OCI-LY1 (cell line): ENCODE measurements at regions not wholly inside any gene's neighbourhood (a gene's known extent, or its start where the extent isn't known, plus 50 kb on each side); places are given as distances from the start of the nearest gene placed in this dataset.

Experiments
- CTCF ChIP-seq: fragments of 200-600 bp; sonication (generic), shearing (Covaris generic); IDR thresholded peaks from 2 replicates; pipeline ENCODE4 v1.5.1; 2017; ENCODE audit warnings: mild to moderate bottlenecking, antibody characterized with exemption, low read length, moderate library complexity, mixed read lengths
- EZH2 ChIP-seq: fragments of 200-600 bp; sonication (generic), shearing (Covaris generic); IDR thresholded peaks from 2 replicates; pipeline ENCODE4 v1.8.0; 2017; ENCODE audit warnings: borderline replicate concordance, mixed run types, mild to moderate bottlenecking, antibody characterized with exemption, low read length, moderate library complexity, mixed read lengths

GRCh38 chr7:84820481-84820880, 366.4 kb downstream of the SEMA3D start:
- TF ChIP-seq CTCF = no peak
- no peak for TF ChIP-seq EZH2
